ENCODE measurements at regions not wholly inside any gene's neighbourhood (a gene's known extent, or its start where the extent isn't known, plus 50 kb on each side); places are given as distances from the start of the nearest gene placed in this dataset.
"Not testable (repeated sequence)": the region's sequence is repeated elsewhere in the genome, so short reads cannot be mapped to it uniquely, and the experiment has no call there.

GRCh38 chr1:197994907-197995407 lies 77.8 kb downstream of the LHX9 start:
- Histone ChIP-seq H3K27me3 (ENCODE audit: control insufficient read depth, insufficient read depth, low read length) (no peaks in the 10 kb centered on the region), H3K36me3 (ENCODE audit: control insufficient read depth, insufficient read depth, low read length) (no peaks in the 10 kb centered on the region), H3K4me3 (ENCODE audit: low read depth, low read length) (no peak overlapping the region)
- ChIA-PET CTCF (interaction anchor here (1.3 kb wide), 1 partner anchor 10 kb away, joined by 4 read pairs; no protein-coding TSS in a partner anchor), POLR2A (no interaction called here)
- no peak for TF ChIP-seq CTCF (IDR thresholded peaks at IDR 0.05; ENCODE audit: insufficient read depth, low read depth, low read length)
- no peak for DNase-seq (ENCODE audit: low read depth)

- CTCF ChIA-PET: interaction anchor here (1.3 kb wide), 1 partner anchor 11 kb away, joined by 4 read pairs; no protein-coding TSS in a partner anchor
- H3K4me3 ChIP-seq (ENCODE audit: low read depth, low read length): no peak overlapping the region
- H3K36me3 ChIP-seq (ENCODE audit: control insufficient read depth, insufficient read depth, low read length): no peaks in the 10 kb centered on the region
- H3K27me3 ChIP-seq (ENCODE audit: control insufficient read depth, insufficient read depth, low read length): no peaks in the 10 kb centered on the region
- no peak for DNase-seq (ENCODE audit: low read depth)
- POLR2A ChIA-PET: no interaction called here
- TF ChIP-seq CTCF (IDR thresholded peaks at IDR 0.05; ENCODE audit: insufficient read depth, low read depth, low read length): no peak
These were observed 78.5 kb downstream of the LHX9 start for GRCh38 chr1:197995408-197996258.

GRCh38 chr1:197996259-197996512 lies 79.0 kb downstream of the LHX9 start:
- POLR2A ChIA-PET; H3K4me3 ChIP-seq (ENCODE audit: low read depth, low read length); DNase-seq (ENCODE audit: low read depth); H3K36me3 ChIP-seq (ENCODE audit: control insufficient read depth, insufficient read depth, low read length); H3K27me3 ChIP-seq (ENCODE audit: control insufficient read depth, insufficient read depth, low read length): not testable (repeated sequence)
- CTCF ChIA-PET: interaction anchor here (1.3 kb wide), 1 partner anchor 12 kb away, joined by 4 read pairs; no protein-coding TSS in a partner anchor

- ChIA-PET POLR2A (no interaction called here), CTCF (no interaction called here)
- Histone ChIP-seq H3K4me3 (ENCODE audit: low read depth, low read length) (no peak overlapping the region), H3K36me3 (ENCODE audit: control insufficient read depth, insufficient read depth, low read length) (no peaks in the 10 kb centered on the region), H3K27me3 (ENCODE audit: control insufficient read depth, insufficient read depth, low read length) (no peaks in the 10 kb centered on the region)
- TF ChIP-seq CTCF (IDR thresholded peaks at IDR 0.05; ENCODE audit: insufficient read depth, low read depth, low read length): no peak
- DNase-seq (ENCODE audit: low read depth): no peak
These were observed 80.9 kb downstream of the LHX9 start for GRCh38 chr1:197998110-197998509.

GRCh38 chr1:198001776-198002408 lies 84.7 kb downstream of the LHX9 start:
- DNase-seq (ENCODE audit: low read depth): peak; percentile 24
- POLR2A ChIA-PET: no interaction called here
- Histone ChIP-seq H3K36me3 (ENCODE audit: control insufficient read depth, insufficient read depth, low read length) (no peaks in the 10 kb centered on the region), H3K4me3 (ENCODE audit: low read depth, low read length) (no peak overlapping the region), H3K27me3 (ENCODE audit: control insufficient read depth, insufficient read depth, low read length) (no peaks in the 10 kb centered on the region)
- CTCF ChIA-PET: no interaction called here
- TF ChIP-seq CTCF (IDR thresholded peaks at IDR 0.05; ENCODE audit: insufficient read depth, low read depth, low read length): no peak
